AG08395 (cell line): ENCODE measurements at regions not wholly inside any gene's neighbourhood (a gene's known extent, or its start where the extent isn't known, plus 50 kb on each side); places are given as distances from the start of the nearest gene placed in this dataset.

Experiments used
- DNase-seq: peaks from one replicate; pipeline ENCODE4 v3.0.0; 2012; ENCODE audit warnings: mixed read lengths, low spot score

- DNase-seq: no peak
These were observed 313.8 kb upstream of the HS6ST1 start for GRCh38 chr2:128632501-128632800.

GRCh38 chr2:128633501-128633900 is 314.8 kb upstream of the HS6ST1 start:
- no peak for DNase-seq

- DNase-seq: peak; percentile 35
These were observed 316.8 kb upstream of the HS6ST1 start for GRCh38 chr2:128635361-128635900.

GRCh38 chr2:128636802-128637147 is 318.1 kb upstream of the HS6ST1 start:
- no peak for DNase-seq

GRCh38 chr2:128637481-128638155 is 318.9 kb upstream of the HS6ST1 start:
- DNase-seq: no peak

- peak; percentile 68 for DNase-seq
These were observed 319.9 kb upstream of the HS6ST1 start for GRCh38 chr2:128638341-128639119.

- DNase-seq: no peak
These were observed 320.4 kb upstream of the HS6ST1 start for GRCh38 chr2:128639120-128639477.

- no peak for DNase-seq
These were observed 321.0 kb upstream of the HS6ST1 start for GRCh38 chr2:128639693-128640092.

GRCh38 chr2:128640166-128640844 is 321.6 kb upstream of the HS6ST1 start:
- DNase-seq: no peak

GRCh38 chr2:128640845-128641360 is 322.2 kb upstream of the HS6ST1 start:
- no peak for DNase-seq

GRCh38 chr2:128641421-128642080 is 322.9 kb upstream of the HS6ST1 start:
- no peak for DNase-seq

- DNase-seq: no peak
These were observed 323.6 kb upstream of the HS6ST1 start for GRCh38 chr2:128642316-128642715.

GRCh38 chr2:128642821-128643220 is 324.2 kb upstream of the HS6ST1 start:
- DNase-seq: no peak

- DNase-seq: no peak
These were observed 324.8 kb upstream of the HS6ST1 start for GRCh38 chr2:128643221-128644065.

- no peak for DNase-seq
These were observed 325.5 kb upstream of the HS6ST1 start for GRCh38 chr2:128644156-128644555.

- DNase-seq: no peak
These were observed 326.1 kb upstream of the HS6ST1 start for GRCh38 chr2:128644718-128645256.

GRCh38 chr2:128645631-128646030 is 327.0 kb upstream of the HS6ST1 start:
- DNase-seq: no peak

- no peak for DNase-seq
These were observed 327.4 kb upstream of the HS6ST1 start for GRCh38 chr2:128646091-128646490.

GRCh38 chr2:128646691-128647090 is 328.0 kb upstream of the HS6ST1 start:
- DNase-seq: no peak

- DNase-seq: no peak
These were observed 332.3 kb upstream of the HS6ST1 start for GRCh38 chr2:128651000-128651399.

GRCh38 chr2:128654408-128654807 is 335.7 kb upstream of the HS6ST1 start:
- no peak for DNase-seq
